ENCODE measurements at regions not wholly inside any gene's neighbourhood (a gene's known extent, or its start where the extent isn't known, plus 50 kb on each side); places are given as distances from the start of the nearest gene placed in this dataset.

DNA sequence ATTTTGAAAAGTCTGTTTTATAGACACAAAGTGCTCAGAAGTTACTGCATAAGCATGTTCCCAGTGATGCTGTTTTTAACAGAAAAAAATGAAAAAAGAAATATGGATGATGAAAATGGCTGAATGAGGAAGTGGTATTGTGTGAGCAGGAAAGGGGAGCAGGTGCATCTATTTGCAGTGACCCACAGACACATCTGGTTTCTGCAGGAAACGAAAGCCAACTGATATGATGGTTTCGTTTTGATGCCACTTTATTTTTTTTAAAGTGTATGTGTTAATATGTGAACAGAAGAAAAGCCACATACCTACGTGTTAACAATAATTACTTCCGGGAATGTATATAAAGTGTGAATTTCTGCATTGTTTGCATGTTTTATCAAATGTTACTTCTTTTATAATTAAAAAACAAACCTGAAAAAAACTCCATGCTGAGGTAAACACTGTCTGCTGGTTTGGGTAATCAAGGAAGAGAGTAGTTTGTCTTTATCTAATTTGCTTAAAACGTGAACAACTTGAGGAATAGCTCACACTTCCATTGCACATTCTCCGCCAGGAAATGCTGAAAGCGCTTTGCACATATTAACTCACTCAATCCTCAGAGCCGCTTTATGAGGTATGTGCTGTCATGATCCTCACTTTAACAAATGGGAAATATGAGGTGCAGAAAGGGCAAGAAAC, 1335.9 kb downstream of the TBC1D22A start:
- DNase-seq = peak in 1 of 2 donors; percentile 93

DNA sequence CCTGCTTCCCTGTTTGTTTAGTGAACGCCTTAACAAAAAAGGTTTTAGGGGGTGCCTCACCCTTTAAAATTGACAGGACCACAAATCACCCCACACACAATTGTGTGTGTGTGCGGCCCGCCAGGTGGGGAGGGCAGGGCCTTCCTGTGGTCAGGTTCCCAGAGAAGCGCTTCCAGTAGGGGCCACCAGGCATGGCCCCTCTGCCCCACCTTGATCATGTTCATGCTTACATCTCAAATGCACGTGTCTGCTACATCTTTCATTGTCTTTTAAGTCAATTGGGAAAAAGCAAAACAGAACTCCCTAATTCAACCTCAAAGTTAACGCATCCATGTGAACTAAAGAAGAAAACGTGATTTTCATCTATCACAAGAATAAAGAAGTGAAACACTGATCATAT, 1335.3 kb downstream of the TBC1D22A start:
- DNase-seq = no peak

DNA sequence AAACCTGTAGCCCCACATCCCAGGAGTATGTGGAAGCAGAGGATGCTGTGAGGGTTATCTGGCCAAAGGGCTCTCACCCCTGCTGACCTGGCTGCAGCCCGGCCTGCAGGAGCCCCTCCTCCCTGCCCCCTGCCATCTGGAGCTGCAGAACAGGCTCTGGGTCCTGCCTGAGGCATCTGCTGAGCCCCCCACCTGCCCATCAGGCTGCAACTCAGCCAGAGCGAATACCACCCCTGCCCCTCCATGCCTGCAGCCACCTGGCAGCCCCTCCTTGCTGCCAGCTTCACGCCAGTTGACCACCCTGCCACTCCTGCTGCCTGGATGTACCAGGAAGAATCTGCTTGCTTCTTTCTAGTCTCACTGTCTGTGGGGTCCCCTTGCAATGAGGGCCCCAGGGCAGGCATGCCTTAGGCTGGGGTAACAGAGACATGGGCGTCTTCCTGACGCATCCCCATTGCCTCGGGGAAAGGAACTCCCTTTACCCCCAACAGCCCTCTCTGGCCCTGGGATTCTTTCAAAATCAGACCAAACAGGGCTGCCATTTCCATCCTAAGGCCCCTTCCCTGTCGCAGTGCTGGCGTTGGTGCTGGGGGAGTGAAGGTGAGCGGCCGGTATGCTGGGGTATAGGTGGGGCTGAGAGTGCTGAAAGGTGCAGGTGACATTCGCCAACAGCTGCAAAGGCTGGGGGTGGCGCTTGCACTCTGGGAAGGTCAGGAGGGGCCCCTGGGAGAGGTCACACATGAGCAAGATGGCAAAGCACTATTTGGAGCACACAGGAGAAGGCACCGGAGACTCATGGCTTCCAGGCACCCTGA, 1334.6 kb downstream of the TBC1D22A start:
- DNase-seq = no peak

DNA sequence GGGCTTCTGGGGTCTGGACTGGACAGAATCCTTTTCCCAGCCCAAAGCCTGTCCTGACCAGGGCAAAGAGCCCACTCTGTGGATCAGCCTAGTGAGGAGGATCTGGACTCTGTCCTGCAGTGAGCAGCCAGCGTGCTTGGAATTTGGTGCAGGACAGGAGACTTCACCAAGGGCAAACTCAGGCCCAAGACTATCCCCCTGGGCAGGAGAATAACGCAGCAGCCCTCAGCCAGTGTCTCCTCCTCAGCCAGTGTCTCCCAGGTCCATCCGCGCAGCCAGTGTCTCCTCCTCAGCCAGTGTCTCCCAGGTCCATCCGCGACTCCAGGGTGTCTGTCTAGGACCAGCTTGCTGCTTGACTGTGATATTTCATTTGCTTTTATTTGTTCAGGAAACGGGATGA, 1334.0 kb downstream of the TBC1D22A start:
- no peak for DNase-seq

DNA sequence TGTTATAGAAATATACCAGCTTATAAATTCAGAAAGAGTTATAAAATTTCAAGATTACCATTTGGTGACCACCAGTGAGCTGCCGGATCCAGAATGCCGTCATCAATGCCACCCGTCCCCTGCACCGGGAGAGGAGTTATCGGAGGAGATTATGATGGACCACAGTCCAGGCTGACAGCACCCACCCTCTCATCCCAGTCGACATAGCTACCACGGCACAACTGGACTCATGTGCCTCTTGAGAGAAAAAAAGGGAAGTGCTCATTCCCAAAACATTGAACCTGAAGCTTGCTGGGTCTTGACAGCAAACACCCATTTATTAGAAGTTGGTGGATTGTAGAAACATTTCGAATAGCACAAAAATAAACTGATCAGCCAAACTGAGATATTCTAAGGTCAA, 1331.5 kb downstream of the TBC1D22A start:
- DNase-seq = no peak

DNA sequence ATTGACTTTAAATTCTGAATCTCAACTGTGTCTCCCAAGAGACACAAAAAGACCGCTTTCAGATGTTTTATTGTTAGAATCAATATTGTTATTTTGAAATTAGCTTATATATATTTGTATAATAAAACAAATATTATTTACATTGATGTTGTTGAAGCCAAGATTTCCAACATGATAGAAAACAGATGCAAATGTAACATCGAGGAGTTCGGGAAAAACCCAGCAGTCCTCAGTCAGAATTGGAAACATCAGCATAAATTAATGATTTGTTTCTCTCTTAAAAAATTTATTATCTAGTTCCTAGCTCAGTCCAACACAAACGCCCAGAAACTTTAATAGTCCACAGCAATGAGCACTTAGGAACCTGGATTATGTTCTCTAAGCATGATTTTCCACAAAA, 1330.4 kb downstream of the TBC1D22A start:
- DNase-seq = no peak

DNA sequence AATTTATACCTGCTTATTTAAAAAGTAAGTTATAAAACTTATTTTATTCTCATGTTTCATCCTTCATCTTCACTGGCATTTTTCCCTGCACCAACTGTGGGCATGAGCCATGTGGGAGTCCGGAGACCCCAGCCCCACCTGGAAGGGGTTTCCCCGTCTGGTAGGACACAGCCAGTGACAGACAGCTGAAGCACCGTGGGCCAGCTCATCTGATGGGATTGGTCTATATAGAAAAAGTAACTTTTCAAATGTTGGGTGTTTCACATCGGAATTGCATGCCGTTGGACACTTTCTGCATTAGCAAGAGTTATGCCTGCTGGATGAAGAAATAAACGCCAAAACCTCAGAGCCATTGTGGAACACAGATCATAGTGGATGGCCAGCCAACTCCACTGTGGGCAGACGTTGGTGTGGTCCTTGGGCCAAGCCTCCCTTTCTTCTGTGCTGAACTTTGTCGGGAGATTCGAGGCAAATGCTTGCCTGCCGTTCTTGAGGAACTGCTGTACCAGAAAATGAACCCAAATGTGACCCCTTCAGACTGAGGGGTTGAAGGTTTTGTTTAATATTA, 1329.3 kb downstream of the TBC1D22A start:
- no peak for DNase-seq

DNA sequence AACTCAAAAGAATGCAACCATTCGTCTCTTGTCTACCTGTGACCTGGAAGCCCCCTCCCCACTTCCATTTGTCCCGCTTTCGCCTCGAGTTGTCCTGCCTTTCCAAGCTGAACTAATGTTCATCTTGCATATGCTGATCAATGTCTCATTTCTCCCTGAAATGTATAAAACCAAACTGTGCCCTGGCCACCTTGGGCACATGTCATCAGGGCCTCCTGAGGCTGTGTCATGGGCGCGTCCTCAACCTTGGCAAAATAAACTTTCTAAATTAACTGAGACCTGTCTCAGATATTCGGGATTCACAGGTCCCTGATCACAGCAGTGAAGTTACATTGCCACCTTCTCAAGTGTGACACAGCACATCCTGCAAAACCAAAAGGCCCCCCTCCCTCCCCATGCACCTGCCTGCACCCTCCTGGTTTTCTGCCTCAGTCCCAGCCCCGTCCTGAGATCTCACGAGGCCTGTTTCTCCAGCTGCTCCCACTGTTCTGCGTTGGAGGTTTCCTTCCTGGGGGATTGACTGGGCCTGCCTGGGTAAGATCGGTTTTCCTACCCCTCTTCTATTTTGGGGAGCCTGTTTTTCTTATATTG, 1328.7 kb downstream of the TBC1D22A start:
- DNase-seq = no peak

DNA sequence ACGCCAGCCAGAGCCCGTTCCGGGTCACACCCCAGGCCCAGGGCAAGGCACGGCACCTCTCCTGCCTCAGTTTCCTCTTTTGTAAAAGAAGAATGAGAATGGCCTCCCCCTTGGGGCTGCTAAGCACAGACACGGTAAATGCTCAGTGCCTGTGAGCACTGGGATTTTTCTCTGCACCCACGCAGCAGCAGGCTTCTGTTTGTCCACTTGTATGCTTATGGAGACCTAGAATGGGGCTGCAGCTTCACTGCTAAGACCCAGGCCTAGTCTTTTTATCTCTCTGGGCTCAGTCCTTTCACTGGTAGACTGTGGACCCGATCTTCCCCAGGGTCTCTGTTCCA, 1327.9 kb downstream of the TBC1D22A start:
- DNase-seq = no peak

DNA sequence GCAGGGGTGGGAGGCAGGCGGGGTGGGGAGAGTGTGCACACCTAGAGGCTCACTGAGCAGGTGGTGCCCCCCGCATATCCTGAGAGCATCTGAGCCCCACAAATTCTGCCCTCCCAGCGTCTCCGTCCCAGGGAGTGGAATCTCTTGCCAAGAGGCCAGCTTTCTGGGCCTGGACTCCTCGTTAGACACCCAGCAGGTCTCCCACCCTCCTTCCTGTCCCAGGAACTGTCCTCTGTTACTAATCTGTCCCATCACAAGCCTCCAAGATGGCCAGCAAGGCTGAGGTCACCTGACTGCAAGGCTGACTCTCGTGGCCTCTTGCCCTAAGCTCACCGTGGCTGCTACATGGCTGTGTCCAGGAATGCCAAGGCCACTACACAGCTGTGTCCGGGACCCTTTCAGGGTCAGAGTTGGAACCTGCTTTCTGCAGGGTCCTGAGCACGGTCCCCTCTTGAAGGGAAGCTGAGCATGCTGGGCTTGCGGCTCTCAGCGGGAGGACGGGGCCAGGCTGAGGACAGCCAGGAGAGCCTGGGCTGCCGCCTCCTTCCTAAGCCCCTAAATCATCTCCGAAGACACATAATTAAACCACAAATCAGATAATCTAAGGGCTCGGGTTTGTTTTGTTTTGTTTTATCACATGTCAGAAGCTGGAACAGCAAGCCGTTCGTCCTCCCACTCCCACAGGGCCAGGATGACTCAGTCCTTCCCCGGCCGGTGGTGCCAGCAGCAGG, 1327.3 kb downstream of the TBC1D22A start:
- DNase-seq = peak in 1 of 2 donors; percentile 82

DNA sequence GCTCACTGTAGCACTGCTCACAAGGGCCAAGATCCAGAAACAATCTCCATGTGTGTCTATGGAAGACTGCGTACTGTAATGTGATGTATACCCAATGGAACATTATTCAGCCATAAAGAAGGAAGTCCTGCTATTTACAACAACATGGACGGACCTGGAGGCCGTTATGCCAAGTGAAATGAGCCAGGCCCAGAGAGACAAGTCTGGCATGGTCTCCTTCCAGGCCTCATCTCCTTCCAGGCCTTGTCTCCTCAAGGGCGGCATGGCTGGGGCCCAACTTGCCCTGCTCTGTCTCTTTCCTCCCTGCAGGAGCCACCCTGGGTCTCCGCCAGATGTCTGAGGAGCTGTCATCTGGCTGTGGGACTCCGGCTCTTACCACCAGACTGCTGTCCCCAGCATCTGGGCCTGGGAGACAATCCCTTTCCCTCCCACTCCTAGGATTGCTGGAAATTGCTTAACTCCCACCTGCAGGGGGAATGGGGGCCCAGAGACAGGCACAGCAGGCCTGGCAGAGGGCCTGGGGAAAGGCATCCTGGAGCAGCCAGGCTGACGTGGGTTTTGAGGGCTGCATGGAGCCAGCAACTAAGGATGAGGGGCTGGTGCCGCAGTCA, 1326.6 kb downstream of the TBC1D22A start:
- DNase-seq = no peak

DNA sequence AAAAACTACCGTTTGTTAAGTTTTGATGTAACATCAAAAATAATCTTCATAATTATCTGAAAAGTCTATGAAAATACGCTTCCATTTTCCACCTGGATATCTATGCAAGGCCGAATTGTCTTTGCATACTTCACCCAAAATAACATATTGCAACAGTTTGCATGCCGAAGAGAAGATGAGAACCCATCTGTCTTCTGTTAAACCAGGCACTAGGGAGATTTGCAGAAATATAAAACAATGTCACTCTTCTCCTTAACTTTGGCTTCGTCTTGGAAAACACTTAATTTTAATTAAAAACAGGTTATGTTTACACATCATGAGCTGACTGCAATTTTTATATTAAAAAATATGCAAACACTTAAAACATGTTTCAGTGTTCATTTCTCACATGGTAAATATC, 1325.8 kb downstream of the TBC1D22A start:
- no peak for DNase-seq

DNA sequence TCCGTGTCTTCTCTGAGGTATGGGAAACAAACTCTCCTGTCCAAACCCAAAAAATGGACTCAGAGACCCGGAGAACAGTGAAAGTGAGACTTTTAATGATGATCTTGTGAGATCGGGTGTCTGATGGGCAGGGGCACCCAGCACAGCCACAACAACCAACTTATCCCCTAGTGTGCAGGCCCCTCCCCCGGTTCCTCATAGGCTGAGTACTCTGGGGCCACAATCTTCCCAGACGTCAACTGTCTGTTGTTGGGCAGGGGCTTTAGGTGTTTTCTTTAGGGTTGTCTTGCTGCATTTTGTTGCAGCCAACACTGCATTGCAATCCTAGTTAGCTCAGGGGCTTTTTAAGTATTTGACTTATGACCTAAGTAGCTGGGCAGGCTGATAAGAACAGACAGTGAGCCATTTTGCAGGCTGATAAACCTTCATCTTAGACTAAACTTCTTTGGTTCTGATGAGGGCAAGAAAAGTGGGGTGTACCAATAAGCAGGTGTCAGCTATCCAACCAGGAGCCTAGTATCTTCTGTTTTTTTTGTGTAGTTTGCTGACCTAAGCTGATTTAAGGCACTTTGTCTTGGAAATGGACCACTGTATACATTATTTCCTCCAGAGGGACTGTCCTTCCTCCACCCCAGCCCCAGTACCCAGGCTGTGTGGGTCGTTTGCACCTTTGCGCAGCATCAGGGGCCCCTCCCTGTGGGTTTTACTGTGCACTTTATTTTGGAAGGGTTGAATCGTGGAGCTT, 1323.6 kb downstream of the TBC1D22A start:
- no peak for DNase-seq

DNA sequence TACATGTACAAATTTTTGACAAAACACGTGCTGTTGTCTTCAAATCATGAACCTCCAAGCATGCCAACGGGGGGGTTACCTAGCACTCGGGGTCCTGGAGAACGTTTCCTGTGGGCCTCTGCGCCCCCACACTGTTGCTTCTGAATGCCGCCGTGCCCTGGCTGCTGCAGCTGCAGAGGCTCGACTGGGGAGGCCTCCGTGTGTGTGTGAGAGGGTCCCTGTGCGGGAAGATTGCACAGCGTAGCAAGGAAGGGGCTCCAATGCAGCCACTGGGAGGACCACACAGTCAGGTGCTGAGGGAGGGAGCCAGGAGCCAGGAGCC, 1322.2 kb downstream of the TBC1D22A start:
- no peak for DNase-seq

DNA sequence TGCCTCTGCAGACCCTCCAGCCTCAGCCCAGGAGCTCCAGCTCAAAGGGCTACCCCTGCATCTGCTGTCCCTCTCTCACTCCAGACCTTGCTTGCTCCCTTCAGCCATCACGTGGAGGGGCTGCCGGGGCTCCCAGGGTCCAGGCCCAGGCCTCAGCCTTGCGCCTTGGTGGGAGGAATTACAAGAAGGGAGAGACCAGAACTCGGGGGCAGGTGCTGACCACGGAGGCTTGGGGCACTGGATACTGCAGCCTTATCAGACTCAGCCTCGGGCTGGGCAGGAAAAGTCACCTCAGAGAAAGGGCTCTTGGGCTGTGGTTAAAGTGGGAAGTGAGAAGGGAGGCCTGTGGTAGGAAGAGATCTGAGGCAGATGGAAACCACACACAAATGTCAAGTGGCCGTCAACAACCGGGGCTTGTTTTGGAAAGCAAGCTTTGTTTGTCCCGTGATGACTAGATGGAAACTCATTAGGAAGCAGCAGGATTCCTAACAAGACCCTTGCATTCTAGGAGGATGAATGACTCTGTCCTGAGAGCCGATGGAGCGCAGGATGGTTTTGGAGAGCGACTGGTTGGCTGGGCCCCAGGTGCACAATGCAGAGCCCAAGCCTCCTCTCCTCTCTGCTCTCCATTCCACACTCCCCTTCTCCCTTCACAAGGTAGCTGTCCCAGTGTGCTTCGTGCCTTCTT, 1321.7 kb downstream of the TBC1D22A start:
- DNase-seq = peak in 1 of 2 donors; percentile 64

DNA sequence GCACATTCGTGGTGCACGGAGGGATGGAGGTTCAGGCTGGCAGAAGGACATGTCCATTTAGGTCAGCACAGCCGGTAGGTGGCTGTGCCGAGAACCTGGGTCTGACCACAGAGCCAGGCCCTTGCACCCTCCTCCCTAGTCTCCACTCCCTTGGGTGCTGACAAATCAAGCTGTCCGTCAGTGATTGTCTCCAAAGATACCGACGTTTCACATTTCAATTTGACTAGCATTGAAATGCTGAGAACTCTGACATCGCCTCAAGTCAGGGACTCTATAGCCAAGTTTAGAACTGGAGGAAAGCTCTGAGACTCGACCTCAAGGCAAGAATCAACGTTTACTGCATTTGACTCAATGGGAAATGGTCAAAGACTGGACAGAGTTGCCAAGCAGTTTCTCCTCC, 1321.1 kb downstream of the TBC1D22A start:
- DNase-seq = no peak

DNA sequence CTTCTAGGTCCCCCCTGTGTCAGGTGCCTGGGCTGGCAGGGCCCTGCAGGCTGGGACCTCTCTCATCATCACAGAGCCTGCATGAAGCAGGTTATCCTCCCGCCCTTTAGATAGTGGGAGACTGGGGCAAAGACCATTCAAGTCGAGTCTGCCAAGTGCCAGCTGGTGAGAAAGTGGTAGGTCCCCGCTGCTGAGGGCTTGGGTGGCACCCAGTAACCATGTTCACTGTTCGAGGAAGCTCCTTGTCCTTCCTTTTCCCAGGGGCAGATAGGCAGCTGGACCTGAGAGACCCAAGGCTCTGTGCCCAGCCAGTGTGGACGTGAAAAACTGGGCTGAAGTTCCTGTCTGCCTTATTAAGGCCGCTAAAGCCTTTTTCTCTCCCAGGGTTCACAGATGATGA, 1319.8 kb downstream of the TBC1D22A start:
- no peak for DNase-seq

DNA sequence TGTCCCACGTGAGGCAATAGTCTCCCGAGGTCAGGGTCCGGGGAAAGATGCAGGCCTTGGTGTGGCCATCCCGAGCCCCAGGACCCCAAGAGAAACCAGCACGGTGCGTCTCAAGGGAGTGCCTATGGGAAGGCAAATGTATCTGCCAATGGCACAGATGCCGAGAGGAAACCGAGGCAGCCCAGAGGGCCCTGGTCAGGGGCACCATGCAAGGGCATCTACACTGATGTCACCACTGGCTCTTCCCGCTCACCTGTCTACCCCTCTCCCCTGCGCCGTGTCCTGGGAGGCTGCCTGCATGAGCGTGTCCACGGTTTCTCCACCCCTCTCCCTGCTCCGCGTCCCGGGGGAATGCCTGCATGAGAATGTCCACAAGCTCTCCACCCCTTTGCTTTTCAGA, 1318.8 kb downstream of the TBC1D22A start:
- no peak for DNase-seq

DNA sequence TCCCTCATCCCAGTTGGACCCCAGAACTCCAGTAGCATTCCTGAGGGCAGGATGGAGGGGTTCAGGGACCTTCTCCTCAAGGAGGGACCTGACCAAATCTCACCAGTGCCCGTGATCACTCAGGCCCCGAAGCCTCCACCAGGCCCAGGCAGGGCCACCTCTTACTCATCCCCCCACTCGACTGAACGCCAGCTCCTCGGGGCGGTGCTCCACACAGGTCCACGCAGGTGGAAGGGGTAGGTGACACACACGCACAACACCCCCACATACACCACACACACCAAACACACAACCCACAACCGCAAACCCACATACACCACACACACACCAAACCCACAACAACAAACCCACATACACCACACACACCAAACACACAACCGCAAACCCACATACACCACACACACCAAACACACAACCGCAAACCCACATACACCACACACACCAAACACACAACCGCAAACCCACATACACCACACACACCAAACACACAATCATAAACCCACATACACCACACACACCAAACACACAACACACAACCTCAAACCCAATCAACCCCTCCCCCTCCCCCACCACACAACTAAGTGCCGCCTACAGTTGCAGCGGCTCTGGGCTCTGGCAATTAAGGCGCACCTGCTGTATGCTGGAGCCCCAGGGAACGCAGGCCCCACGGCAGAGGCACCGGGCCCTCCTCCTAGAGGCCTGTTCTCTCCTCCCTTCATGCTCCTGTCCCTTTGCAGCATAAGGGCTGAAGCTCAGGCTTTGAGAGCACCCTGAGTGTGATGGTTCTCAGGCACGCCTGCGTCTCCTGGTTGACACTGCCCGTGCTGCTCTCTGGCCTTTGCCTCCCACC, 1318.1 kb downstream of the TBC1D22A start:
- no peak for DNase-seq

DNA sequence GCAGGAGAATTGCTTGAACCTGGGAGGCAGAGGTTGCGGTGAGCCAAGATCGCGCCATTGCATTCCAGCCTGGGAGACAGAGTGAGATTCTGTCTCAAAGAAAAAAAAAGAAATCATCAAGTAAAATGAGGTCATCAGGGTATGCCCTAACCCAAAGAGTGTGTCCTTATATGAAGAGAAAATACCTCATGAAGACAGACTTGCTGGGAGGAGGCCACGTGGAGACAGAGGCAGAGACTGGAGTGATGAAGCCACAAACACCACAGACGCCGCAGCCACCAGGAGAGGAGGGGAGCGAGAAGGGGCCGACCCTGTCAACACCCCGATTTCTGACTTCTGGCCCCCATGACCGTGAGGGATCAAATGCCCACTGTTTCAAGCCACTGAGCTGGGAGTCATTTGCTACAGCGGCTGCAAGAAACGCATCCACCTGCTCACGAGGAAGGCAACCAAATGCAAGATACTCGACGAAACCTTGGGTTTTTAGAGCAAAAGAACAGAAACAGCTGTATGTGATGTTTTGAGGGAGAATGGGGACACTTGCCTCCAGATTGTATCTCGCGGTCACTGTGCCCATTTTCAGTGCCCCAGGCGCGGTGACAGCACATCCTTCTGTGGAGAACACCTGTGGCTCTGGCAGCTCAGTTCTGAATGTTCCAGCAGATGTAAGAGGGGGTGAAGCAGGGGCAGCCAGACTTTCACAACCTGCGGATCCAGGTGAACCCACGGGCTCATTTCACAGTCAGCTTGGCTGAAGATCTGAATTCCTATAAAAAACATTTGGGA, 1317.2 kb downstream of the TBC1D22A start:
- DNase-seq = no peak

Measured in bone marrow (tissue), 2 donors.